ENCODE measurements at regions not wholly inside any gene's neighbourhood (a gene's known extent, or its start where the extent isn't known, plus 50 kb on each side); places are given as distances from the start of the nearest gene placed in this dataset.

- TF ChIP-seq ELF4 (IDR thresholded peaks at IDR 0.05) (no peak), LEF1 (IDR thresholded peaks at IDR 0.05; ENCODE audit: borderline replicate concordance) (no peak), HDGF (IDR thresholded peaks at IDR 0.05; ENCODE audit: borderline replicate concordance) (no peak), ZNF384 (IDR thresholded peaks at IDR 0.05) (no peak), SP1 (IDR thresholded peaks at IDR 0.05) (no peak)
These were observed 1030.3 kb downstream of the TDRD15 start for GRCh38 chr2:22153931-22154613.
